ENCODE measurements at regions not wholly inside any gene's neighbourhood (a gene's known extent, or its start where the extent isn't known, plus 50 kb on each side); places are given as distances from the start of the nearest gene placed in this dataset.

DNA sequence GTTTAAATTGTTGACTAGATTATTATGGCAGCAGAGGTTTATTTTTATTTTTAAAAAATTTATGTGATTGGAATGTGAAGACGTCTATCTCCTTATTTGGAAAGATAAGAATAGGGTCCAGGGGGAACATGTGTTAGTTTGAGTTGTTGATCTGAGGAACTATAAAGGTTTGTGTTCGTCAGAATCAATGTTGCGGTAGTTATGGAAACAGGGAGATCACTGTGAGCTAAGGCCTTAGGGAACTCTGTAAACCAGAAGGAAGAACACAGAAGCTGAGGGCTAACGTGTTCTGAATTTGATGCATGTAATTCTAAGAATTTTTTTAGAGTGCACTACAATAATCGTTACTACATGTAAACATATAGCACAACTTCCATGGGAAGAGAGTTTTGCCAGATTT, 168.5 kb upstream of the ZSWIM2 start:
- TF ChIP-seq, protein P1, sequence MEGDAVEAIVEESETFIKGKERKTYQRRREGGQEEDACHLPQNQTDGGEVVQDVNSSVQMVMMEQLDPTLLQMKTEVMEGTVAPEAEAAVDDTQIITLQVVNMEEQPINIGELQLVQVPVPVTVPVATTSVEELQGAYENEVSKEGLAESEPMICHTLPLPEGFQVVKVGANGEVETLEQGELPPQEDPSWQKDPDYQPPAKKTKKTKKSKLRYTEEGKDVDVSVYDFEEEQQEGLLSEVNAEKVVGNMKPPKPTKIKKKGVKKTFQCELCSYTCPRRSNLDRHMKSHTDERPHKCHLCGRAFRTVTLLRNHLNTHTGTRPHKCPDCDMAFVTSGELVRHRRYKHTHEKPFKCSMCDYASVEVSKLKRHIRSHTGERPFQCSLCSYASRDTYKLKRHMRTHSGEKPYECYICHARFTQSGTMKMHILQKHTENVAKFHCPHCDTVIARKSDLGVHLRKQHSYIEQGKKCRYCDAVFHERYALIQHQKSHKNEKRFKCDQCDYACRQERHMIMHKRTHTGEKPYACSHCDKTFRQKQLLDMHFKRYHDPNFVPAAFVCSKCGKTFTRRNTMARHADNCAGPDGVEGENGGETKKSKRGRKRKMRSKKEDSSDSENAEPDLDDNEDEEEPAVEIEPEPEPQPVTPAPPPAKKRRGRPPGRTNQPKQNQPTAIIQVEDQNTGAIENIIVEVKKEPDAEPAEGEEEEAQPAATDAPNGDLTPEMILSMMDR (conservative IDR thresholded peaks at IDR 0.05; ENCODE audit: low read depth in 2 of 2) = no peak
- TF ChIP-seq EZH2phosphoT487 (IDR thresholded peaks at IDR 0.05; ENCODE audit: unreplicated experiment) (no peak), EZH2 (IDR thresholded peaks at IDR 0.05; ENCODE audit: low read depth, unreplicated experiment) (no peak)

Data from GM23338 (cell line).